HG03025 (cell line): ENCODE measurements at regions not wholly inside any gene's neighbourhood (a gene's known extent, or its start where the extent isn't known, plus 50 kb on each side); places are given as distances from the start of the nearest gene placed in this dataset.

Source experiments
- ATAC-seq: cut with Tn5 transposase; IDR thresholded peaks from one replicate; pipeline ENCODE4 v1.9.1; 2021; ENCODE audit warnings: mild to moderate bottlenecking, moderate library complexity; ENCODE audit not compliant: unreplicated experiment, low FRiP score

- no peak for ATAC-seq
These were observed 318.8 kb downstream of the RND3 start for GRCh38 chr2:150168595-150169236.

- peak; percentile 77 for ATAC-seq
These were observed 319.8 kb downstream of the RND3 start for GRCh38 chr2:150167711-150168110.

GRCh38 chr2:150166313-150167051 lies 321.0 kb downstream of the RND3 start:
- no peak for ATAC-seq

- no peak for ATAC-seq
These were observed 321.5 kb downstream of the RND3 start for GRCh38 chr2:150165988-150166312.

- no peak for ATAC-seq
These were observed 322.0 kb downstream of the RND3 start for GRCh38 chr2:150165442-150165841.

- no peak for ATAC-seq
These were observed 325.1 kb downstream of the RND3 start for GRCh38 chr2:150162241-150162942.

GRCh38 chr2:150160058-150160457 lies 327.4 kb downstream of the RND3 start:
- ATAC-seq: no peak

- no peak for ATAC-seq
These were observed 328.2 kb downstream of the RND3 start for GRCh38 chr2:150159300-150159699.

GRCh38 chr2:150156876-150157275 lies 330.6 kb downstream of the RND3 start:
- ATAC-seq: no peak

- no peak for ATAC-seq
These were observed 331.1 kb downstream of the RND3 start for GRCh38 chr2:150156415-150156814.

GRCh38 chr2:150154308-150154797 lies 333.1 kb downstream of the RND3 start:
- ATAC-seq: no peak

GRCh38 chr2:150153646-150154307 lies 333.7 kb downstream of the RND3 start:
- no peak for ATAC-seq

GRCh38 chr2:150152230-150152629 lies 335.2 kb downstream of the RND3 start:
- ATAC-seq: no peak

GRCh38 chr2:150150144-150150543 lies 337.3 kb downstream of the RND3 start:
- ATAC-seq: no peak

- no peak for ATAC-seq
These were observed 339.4 kb downstream of the RND3 start for GRCh38 chr2:150147889-150148683.

GRCh38 chr2:150146879-150147278 lies 340.6 kb downstream of the RND3 start:
- ATAC-seq: no peak

GRCh38 chr2:150145299-150145692 lies 342.2 kb downstream of the RND3 start:
- ATAC-seq: no peak

GRCh38 chr2:150144546-150145298 lies 342.7 kb downstream of the RND3 start:
- ATAC-seq: no peak

GRCh38 chr2:150143087-150143536 lies 344.4 kb downstream of the RND3 start:
- ATAC-seq: no peak
